ENCODE measurements at regions not wholly inside any gene's neighbourhood (a gene's known extent, or its start where the extent isn't known, plus 50 kb on each side); places are given as distances from the start of the nearest gene placed in this dataset.
"Not testable (repeated sequence)": the region's sequence is repeated elsewhere in the genome, so short reads cannot be mapped to it uniquely, and the experiment has no call there.

DNA sequence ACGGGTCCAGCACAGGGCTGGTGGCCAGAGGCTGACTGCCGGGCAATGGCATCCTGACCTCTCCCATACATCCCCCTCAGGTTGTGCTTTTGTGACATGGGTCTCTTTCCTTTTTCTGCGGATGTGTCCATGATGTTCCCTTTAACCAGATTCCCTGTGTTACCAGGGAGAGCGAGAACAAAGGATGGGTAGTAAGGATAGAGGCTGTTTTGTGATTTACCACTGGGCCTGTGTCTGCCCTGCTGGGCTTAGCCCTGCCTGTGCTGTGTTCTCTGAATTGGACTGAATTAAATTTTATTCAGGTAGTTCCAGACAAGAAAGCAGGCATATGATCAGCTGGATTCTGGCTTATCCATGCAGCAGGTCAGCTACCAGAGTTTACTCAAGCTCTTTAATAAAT is 301.6 kb downstream of the RWDD3 start:
- no peaks in the 10 kb centered on the region for H3K9me3 ChIP-seq
- no peak for TF ChIP-seq CTCF (IDR thresholded peaks at IDR 0.05; ENCODE audit: low read depth, low read length)
- H3K4me3 ChIP-seq (ENCODE audit: low read depth, low read length): no peak overlapping the region
- no peaks in the 10 kb centered on the region for H3K4me1 ChIP-seq
- no peak for DNase-seq
- H3K36me3 ChIP-seq: no peaks in the 10 kb centered on the region
- no peaks in the 10 kb centered on the region for H3K27me3 ChIP-seq

GRCh38 chr1:95536501-95536900 is 302.5 kb downstream of the RWDD3 start:
- Histone ChIP-seq H3K9me3 (no peaks in the 10 kb centered on the region), H3K4me1 (no peaks in the 10 kb centered on the region), H3K4me3 (ENCODE audit: low read depth, low read length) (no peak overlapping the region), H3K36me3 (no peaks in the 10 kb centered on the region), H3K27me3 (no peaks in the 10 kb centered on the region)
- no peak for DNase-seq
- no peak for TF ChIP-seq CTCF (IDR thresholded peaks at IDR 0.05; ENCODE audit: low read depth, low read length)

DNA sequence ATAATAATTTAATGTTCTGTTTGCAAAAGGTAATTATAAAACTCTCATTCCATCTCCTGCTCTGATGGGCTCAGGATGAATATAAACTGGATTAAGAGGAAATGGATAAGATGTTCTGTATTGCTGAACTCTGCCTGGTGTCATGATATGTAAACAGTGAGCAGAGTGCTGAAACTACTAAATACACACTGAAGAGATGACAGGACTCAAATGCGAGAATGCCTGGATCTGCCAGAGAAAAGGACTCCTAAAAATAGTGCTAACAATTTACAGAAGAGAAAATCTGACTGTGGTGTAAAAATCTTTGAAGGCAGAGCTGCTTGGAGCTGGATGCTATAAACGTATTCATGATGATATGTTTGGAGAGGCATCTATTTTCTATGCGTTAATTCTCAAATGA is 303.2 kb downstream of the RWDD3 start:
- no peak for TF ChIP-seq CTCF (IDR thresholded peaks at IDR 0.05; ENCODE audit: low read depth, low read length)

GRCh38 chr1:95538242-95538641 is 304.2 kb downstream of the RWDD3 start:
- not testable (repeated sequence) for H3K4me1 ChIP-seq; H3K9me3 ChIP-seq; DNase-seq; H3K27me3 ChIP-seq; H3K36me3 ChIP-seq; H3K4me3 ChIP-seq (ENCODE audit: low read depth, low read length)

More for the DNA sequence above, 303.2 kb downstream of the RWDD3 start:
- Histone ChIP-seq H3K4me1 (no peaks in the 10 kb centered on the region), H3K27me3 (no peaks in the 10 kb centered on the region), H3K36me3 (no peaks in the 10 kb centered on the region), H3K4me3 (ENCODE audit: low read depth, low read length) (no peak overlapping the region), H3K9me3 (no peaks in the 10 kb centered on the region)
- no peak for DNase-seq

DNA sequence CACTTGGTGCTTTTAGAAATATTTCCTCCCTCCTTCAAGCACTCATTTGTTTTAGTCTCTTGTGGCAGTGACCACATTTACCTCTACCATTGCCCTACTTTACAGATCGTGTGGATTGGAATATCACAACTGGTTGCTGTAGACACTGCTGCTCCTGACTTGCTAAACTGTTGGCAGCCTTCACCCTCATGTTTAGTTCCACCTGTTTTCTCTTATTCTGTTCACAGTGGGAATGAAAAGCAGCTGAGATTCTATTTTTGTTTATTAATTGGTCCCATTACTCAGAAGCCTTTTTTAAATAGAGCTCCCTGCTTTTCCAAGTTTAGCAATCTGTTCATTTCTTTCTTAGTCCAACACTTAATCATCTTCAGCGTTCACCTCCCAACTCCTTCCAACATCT is 308.9 kb downstream of the RWDD3 start:
- H3K4me1 ChIP-seq: no peaks in the 10 kb centered on the region; the same call in 1 of the 2 replicates
- DNase-seq: no peak
- H3K4me3 ChIP-seq (ENCODE audit: low read depth, low read length): no peak overlapping the region
- H3K36me3 ChIP-seq: no peaks in the 10 kb centered on the region
- TF ChIP-seq CTCF (IDR thresholded peaks at IDR 0.05; ENCODE audit: low read depth, low read length): no peak
- H3K27me3 ChIP-seq: no peaks in the 10 kb centered on the region
- no peaks in the 10 kb centered on the region for H3K9me3 ChIP-seq

DNA sequence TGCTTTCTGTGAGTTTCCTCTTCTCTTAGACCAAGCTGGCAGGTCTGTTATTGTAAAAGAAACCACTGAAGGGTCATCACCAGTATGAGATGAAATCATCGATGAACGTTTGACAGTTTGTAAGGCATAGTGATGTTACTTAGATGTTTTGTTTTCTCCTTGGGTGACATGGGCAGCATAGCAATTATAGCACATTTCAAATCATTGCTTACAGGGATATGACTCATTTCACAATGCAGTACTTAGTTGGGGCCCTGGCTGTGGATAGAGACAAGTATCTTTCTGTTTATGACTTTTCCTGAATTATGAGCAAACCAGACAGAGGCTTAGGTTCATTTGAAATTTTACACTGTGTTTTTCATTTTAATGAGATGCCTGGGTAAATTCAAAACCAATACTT is 313.0 kb downstream of the RWDD3 start:
- no peaks in the 10 kb centered on the region for H3K27me3 ChIP-seq
- H3K36me3 ChIP-seq: no peaks in the 10 kb centered on the region
- no peak for TF ChIP-seq CTCF (IDR thresholded peaks at IDR 0.05; ENCODE audit: low read depth, low read length)
- H3K9me3 ChIP-seq: no peaks in the 10 kb centered on the region
- DNase-seq: no peak
- H3K4me1 ChIP-seq: no peaks in the 10 kb centered on the region; the same call in 1 of the 2 replicates
- no peak overlapping the region for H3K4me3 ChIP-seq (ENCODE audit: low read depth, low read length)

DNA sequence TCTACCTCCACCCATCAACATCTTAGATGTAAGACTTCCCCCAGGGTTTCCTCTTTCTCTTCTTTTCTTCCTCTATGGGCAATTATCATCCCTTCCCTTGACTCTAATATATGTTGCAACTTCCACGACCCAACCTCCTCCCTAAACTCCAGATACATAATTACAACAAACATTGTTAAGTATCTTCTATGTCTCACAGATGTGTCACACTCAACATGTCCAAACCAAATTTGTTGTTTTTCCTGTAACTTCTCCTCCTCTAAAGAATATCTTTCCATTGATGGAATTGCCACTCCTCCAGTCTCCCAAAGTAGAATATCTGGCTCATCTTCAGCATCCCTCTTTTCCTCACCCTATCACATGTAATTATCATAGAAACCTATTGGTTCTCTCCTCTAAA is 314.2 kb downstream of the RWDD3 start:
- H3K4me1 ChIP-seq: no peaks in the 10 kb centered on the region; the same call in 1 of the 2 replicates
- DNase-seq: no peak
- no peaks in the 10 kb centered on the region for H3K36me3 ChIP-seq
- no peak for TF ChIP-seq CTCF (IDR thresholded peaks at IDR 0.05; ENCODE audit: low read depth, low read length)
- no peaks in the 10 kb centered on the region for H3K9me3 ChIP-seq
- H3K4me3 ChIP-seq (ENCODE audit: low read depth, low read length): no peak overlapping the region
- H3K27me3 ChIP-seq: no peaks in the 10 kb centered on the region
